ENCODE measurements at regions not wholly inside any gene's neighbourhood (a gene's known extent, or its start where the extent isn't known, plus 50 kb on each side); places are given as distances from the start of the nearest gene placed in this dataset.
"Not testable (repeated sequence)": the region's sequence is repeated elsewhere in the genome, so short reads cannot be mapped to it uniquely, and the experiment has no call there.

DNA sequence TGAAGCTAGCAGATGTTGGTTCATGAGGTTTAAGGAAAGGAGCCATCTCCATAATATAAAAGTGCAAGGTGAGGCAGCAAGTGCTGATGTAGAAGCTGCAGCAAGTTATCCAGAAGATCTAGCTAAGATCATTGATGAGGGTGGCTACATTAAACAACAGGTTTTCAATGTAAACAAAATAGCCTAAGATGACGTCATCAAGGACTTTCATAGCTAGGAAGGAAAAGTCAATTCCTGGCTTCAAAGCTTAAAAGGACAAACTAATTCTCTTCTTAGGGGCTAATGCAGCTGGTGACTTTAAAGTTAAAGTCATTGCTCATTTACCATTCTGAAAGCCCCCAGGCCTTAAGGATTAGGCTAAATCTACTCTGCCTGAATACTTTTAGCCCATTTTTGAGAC, 141.9 kb downstream of the MID1IP1 start:
- no peak for DNase-seq

DNA sequence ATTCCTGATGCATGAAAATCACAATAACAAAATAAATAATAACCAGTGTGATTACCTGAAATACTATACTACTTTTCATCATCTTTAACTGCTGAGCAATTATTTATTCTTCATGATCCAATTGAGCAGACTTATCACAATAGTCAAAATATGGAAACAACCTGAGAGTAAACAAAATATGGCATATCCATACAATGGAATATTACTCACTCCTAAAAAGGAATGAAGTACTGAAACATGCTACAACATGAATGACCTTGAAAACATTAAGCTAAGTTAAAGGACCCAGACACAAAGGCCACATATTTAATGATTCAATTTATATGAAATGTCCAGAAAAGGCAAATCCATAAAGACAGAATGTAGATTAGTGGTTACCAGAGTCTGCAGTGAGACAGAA, 146.8 kb downstream of the MID1IP1 start:
- no peak for DNase-seq

DNA sequence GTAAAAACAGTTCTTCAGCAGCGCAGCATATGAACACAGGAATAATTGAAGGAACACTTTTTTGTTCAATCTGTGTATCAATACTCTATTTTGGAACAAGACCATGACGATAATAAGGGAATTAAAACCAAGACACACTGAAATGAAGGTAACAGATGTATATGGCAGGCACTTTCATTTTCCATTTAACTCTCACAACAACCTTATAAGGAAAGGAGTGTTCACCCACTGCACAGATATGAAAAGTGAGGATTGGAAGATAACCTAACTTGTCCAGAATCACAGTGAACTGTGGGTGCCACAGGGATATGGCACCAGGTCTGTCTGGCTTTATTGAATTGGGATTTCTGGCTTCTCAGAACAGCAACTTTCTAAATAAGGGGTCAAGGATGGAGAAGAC, 153.3 kb downstream of the MID1IP1 start:
- no peak for DNase-seq

DNA sequence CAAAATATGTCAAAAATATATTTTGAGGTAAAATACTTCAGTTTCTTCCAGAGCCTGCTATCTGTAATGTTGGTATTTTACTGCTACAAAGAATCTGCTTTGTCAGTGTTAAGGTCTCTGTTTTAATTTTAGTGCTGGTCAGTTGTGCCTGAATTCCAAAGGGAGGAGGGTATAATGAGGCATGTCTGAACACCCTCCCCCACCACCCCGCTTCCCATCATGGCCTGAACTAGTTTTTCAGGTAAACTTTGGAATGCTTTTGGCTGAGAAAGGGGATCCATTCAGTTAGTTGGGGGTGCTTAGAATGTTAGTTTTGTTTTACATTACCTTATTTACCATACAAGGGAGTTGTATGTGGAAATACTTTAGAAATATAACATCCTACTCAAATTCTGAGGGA, 158.5 kb downstream of the MID1IP1 start:
- no peak for DNase-seq

DNA sequence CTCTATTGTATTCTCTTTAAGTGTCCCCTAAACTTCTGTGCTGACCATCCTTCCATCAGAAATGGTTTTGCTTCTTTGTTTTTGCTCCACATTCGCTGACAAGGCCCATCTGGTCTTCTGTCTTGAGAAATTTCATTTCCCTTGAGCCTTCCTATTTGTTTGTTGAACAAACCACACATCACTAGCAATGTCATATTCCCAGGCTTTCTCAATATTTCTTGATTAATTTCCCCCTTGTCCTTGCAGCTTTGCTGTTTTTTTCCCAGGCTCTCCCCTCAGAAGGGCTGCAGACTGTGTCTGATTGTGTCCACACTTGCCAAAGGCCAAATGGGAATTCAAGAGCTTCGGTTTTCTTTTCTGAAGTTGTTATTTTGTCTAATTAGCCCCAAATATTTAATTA, 158.9 kb downstream of the MID1IP1 start:
- no peak for DNase-seq

DNA sequence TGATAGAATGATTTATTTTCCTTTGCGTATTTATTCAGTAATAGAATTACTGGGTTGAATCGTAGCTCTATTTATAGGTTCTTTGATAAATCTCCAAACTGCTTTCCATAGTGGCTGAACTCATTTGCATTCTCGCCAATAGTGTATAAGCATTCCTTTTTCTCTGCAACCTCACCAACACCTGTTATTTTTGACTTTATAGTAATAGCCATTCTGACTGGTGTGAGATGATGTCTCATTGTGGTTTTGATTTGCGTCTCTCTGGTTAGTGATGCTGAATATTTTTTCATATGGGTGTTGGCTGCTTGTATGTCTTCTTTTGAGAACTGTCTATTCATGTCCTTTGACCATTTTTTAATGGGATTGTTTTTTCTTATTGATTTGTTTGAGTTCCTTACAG, 160.7 kb downstream of the MID1IP1 start:
- DNase-seq = no peak

DNA sequence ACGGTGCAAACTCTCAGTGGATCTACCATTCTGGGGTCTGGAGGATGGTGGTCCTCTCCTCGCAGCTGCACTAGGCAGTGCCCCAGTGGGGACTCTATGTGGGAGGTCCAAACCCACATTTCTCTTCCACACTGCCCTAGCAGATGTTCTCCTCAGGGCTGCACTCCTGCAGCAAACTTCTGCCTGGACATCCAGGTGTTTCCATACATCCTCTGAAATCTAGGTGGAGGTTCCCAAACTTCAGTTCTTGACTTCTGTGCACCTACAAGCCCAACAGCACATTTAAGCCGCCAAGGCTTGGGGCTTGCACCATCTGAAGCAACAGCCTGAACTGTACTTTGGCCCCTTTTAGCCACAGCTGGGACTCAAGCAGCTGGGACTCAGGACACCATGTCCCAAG, 162.0 kb downstream of the MID1IP1 start:
- not testable (repeated sequence) for DNase-seq

DNA sequence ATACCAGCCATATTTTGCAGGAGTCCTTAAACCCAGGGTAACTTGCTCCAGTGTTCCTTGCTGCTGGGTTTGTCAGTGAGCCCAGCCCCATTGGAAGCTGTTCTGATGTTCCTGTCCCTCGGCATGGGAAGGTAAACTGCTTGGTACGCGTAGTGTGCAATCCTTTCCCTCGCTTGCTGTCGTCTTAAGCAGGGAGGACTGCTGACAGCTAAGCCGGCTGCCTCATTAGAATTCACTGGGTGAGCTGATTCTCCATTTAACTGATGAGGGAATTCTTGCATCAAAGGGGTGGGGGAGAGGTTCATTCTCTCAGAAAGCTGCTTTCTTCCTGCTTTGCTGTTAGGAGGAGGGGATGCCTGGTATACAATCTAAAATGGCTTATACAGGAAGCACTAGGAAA, 164.6 kb downstream of the MID1IP1 start:
- no peak for DNase-seq

DNA sequence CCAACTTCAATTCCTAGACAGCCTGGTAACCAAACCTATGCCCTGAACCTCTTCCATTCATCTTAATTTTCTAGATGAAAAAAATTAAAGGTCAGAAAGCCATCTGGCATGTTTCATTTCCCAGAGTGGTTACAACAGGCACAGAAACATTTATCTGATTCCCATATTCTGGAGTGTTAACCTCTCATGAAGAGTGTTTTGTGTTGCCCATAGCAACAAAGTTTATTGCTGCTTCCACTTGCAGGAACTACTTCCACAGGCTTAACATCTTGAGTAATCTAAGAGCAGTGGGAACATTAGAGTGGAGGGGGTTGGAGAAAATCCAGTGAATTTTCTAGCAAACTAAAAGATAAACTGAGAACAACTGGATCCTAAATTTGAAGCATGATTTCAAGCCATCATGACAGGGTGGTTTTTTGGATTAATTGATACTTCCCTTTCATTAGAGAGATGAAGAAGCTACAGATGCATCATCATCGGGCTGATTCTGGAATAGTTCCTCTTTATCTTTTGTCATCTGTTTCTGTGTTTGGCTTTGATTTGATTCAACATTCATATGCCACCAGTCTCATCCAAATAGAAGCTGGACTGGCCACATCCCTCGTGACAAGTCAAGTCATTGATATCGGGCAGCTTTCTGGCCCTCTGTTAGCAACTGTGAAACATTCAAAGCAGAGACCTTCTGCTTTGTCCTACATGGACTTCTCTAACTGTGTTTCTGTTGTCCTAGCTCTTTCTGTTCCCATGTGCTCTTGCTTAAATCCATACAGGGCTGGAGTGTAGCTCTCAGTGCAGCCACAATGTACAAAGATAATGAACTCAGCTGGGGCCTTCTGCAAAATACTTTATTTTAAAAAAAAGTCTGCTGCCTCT, 167.3 kb downstream of the MID1IP1 start:
- DNase-seq = no peak

DNA sequence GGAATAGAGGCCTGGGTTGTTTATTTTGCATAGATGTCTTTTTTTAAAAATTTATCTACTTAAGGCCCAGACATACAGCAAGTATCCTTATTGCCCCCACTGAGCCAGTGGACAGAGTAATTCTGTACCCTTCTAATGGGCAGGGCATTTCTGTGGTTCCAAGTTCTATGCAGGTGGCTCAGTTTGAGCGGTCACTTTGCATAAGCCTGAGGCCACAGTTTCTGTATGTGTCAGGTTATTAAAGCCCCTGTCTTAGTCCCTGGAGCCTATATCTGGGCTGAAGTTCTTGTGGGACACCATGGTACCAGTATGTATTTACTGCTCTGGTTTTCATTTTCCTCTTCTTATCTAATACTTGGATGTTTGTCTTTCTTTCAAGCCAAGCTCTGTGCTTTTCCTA, 168.8 kb downstream of the MID1IP1 start:
- DNase-seq = no peak

DNA sequence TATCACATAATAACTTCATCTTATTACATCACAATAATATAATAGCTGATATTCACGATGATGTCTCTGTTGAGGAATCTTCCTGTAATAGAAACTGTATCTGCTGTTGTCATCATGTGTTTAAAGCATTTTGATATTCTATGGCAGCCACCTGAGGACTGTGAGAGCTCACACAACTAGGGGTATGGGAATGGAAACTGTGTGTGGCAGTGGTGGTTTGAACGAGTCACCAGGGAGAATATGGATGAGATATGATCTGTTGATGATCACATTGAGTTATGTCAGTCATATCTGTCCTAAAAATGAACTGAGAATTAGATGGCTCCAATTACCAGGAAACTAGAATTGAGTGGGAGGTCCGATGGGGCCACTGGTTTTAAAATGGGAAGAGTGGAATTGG, 169.6 kb downstream of the MID1IP1 start:
- DNase-seq = no peak

DNA sequence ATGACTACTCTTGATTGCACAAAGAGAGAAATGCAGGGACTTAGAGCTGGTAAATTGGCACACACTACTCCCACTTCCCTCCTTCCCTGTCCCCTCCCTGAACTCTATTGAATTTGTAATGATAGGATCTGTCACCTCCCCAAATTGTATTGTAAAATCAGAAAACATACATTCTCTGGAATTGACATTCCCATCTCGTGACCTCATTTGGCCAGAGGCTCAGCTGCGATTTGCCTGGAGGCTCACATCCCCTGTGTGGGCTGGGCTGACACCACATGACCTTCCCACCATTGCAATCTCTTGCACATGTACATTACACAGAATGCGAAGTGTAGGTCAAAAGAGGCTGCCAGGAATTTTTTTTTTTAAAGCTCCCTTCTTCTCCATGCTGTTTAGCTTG, 172.1 kb downstream of the MID1IP1 start:
- no peak for DNase-seq

DNA sequence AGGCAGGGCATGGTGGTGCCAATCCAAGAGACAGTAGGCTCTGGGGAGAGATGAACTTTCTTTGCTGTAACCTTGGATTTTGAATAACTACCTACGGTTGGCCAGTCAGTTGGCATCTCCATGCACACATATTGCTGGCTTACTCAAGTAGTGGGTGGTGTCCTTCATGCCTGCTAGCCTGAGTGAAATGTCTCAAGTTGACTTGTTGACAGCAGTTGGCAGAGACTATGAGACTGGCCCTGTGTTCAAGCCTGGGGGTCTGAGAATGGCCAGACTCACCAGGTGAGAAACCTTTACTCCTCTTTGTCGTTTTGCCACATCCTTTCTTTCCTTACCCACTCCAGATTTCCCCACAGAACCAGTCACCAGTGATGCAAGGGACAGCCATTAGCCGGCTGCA, 173.3 kb downstream of the MID1IP1 start:
- DNase-seq = no peak

DNA sequence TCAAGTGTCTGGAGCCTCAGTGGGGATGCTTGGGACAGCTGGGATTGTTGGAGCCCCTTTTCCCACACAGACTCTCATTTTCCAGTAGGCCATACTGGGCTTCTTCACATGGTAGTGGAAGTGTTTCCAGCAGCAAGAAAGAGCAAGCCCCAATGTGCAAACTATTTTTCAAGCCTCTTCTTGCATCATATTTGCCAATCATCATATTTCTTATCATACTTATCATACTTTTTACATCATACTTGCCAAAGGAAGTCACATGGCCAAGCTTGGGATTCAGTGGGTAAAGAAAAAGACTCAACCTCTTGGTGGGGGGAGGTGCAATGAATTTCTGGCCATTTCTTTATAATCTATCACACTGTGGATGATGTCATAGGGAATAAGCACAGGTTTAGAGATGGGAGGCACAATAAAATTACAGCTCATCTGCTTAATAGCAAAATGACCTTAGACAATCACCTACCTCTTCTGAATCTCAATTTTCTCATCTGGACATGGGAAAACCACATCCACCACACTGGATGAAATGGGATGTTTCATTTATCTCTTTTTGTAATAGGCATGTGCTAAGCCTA, 174.2 kb downstream of the MID1IP1 start:
- DNase-seq = no peak

DNA sequence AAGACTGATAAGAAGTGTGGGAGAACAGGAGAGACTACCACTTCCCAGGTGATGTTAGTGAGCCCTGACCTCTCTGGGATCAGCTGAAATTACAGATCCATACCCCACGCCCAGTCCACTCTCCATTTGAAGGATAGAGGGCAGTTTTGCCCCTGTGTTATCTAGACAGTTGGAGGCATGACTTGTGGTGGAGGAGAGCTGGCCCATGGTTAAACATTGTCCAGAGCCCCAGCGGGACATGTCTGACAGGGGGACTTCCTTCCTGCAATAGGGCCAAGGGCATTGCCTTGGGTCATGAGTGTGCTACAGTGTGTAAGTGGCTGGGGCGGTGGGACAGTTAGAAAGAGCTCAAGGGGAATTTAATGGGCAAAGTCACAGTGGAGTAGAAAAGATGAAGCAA, 181.1 kb downstream of the MID1IP1 start:
- DNase-seq = no peak

DNA sequence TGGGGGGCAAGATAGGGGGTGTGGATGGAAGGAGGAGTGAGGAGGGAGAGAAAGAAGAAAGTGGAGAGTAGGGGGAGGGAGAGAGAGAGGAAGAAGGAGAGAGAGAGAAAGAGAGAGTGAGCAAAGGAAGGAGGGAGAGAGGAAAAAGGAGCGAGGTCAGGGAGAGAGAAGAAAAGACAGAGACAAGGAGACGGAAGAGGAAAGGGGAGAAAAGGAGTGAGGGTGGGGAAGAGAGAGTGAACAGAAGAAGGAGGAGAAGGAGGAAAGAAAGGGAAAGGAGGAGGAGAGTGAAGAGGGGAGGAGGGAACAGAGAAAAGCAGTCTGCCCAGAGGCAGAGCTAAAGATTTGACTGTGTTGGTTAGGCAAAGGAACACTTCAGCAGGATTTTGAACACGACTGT, 181.6 kb downstream of the MID1IP1 start:
- DNase-seq = no peak

DNA sequence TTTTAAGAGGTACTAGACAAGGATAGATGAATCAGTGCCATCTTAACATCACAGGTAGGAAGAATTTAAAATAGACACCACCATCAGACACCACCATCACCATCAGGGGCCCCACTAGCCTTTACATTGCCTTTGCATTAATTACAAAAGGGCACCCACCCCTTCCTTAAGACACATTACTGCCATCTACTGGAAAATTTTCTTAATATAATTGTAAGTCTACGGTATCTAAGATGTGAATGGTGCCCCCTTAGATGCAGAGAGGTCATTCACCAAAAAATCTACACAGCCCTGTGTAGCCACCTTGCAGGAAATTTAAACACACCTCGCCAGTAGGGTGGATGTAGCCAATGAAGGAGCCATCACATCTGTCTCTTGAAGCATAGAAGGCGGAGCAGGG, 184.1 kb downstream of the MID1IP1 start:
- DNase-seq = no peak

DNA sequence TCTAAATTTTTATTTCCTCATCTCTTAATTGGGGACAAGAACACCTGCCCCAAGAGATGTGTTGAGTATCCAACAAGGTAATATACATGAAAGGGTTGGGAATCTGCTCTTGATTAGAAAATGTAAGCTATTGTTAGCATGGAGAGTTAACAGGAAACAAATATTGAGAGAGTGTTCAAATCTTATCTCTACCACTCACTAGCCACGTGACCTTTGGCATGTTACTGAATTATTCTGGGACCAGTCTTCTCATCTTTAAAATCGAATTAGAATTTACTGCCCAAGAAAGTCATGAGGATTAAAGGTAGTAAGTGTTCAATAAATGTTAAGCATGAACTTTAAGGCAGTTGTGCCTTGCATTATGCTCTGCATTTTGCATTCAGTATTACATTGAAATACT, 184.7 kb downstream of the MID1IP1 start:
- DNase-seq = no peak

DNA sequence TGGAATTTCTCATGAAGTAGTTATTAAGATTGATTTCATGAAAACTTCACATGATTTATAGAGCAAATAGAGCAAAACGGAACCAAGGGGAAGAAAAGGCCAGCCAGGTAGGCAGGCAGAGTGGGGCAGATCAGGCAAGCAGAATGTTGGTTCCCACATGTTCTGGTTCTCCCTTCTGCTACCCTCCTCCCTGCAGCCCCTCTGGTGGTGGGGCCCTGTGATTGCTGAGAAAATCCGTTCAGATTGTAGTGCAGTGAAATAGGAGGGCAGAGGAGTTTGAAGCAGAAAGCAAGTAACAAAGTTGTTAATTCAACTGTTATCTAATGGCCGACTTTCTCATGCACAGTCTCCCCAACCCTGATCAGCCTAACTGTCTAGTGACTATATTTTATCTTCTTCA, 185.3 kb downstream of the MID1IP1 start:
- no peak for DNase-seq

DNA sequence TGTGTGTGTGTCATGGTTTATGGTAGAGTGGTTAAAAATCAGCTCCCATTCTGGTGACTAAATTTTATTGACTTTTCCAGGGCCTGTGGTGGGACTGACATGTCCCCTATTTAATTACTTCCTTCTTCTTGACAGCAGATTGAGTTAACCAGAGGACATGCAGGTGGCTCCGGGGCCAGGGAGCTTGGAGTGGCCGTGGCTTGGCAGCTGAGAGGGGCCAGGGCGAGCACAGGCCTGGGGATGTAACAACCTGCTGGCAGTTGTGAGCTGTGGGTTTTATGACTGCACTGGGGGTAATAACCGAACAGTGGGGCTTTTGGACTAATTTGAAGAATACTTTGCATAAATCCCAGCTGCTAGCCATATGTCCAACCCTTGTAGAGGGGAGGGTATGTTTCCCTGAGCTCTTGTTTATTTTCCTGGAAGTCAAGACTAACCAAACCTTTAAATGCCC, 186.0 kb downstream of the MID1IP1 start:
- DNase-seq = peak; percentile 2

DNA sequence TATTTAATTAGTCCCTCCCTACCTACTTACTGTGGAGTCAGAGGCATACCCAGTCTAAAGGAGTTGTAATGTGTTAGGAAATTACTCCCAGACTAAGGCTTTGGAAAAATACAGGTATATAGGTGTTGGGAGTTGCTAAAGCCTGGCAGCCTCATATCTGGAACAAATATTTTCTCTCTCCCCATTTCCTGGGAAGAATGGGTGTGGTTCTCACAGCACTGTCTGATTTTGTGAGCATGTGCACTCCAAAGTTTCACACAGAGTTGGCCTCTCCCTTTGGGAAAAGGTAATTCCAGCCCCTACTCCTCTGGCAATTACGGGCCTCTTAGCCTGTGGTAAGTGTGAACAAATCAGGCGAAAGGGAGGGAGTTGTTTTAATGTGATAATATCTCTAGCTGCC, 187.0 kb downstream of the MID1IP1 start:
- no peak for DNase-seq

DNA sequence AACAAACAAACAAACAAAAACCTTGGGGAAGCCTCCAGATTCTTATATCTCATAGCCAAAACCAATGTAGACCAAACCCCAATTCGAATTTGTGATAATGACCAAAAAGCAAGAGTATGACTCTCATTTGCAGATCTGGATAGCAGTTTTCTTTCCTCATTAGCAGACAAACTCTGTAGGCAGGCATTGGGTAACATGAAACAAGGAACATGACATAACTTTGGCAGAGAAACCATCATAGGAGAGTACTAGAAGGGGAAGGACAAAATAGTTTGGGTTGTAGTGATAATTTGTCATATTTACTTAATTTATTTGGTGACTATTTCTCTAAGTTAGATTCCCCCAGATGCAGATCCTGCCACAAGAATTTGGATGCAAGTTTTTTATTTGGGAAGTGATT, 187.8 kb downstream of the MID1IP1 start:
- DNase-seq = no peak

DNA sequence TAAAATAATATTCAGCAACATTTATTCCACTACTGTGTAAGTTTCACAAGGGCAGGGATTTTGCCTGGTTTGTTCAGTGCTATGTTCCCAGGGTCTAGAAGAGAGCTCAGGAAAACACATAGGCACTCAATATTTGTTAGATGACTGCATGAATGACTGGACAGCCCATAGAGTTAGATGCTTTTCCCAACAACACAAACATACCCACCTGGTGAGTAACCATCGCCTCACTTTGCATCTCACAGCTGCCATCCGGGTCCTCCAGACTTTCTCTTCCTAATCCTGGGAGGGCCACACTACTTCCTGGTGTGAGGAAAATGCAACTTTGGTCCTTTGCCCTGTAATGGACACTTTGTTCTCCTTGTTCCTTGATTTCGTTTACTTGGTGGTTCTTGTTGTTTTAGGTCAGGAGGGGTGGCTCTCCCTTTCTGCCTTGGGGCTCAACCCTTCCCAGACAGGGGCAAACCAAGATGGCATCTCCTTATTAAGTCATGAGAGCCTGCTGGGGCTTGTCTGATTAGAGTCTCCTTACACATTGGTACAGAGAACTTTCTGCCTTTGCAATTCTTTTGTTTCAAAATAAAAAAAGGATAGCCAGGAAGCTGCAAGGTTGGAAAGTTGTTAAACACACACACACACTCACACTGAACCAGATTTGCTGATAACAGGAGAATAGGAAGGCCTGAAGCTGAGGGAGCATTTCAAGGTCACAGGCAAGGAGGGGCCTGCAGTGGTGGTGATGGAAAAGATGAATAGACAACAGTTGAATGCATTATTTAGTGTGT, 190.6 kb downstream of the MID1IP1 start:
- no peak for DNase-seq

Data from NCI-H2171 (cell line).